Rectal smooth muscle tissue (tissue), 1 donor: ENCODE measurements at regions not wholly inside any gene's neighbourhood (a gene's known extent, or its start where the extent isn't known, plus 50 kb on each side); places are given as distances from the start of the nearest gene placed in this dataset.

Experiments
- H3K27ac ChIP-seq: one replicate; pipeline ENCODE4 v1.7.0; 2013; ENCODE audit warnings: low read depth, low read length, inconsistent platforms
- H3K27me3 ChIP-seq: one replicate; pipeline ENCODE4 v1.7.0; 2013; ENCODE audit warnings: low read length; ENCODE audit not compliant: control insufficient read depth, insufficient read depth
- H3K36me3 ChIP-seq: one replicate; pipeline ENCODE4 v1.7.0; 2013; ENCODE audit warnings: low read length; ENCODE audit not compliant: control insufficient read depth, insufficient read depth
- H3K4me1 ChIP-seq: one replicate; pipeline ENCODE4 v1.7.0; 2013; ENCODE audit warnings: low read length; ENCODE audit not compliant: control insufficient read depth, insufficient read depth
- H3K4me3 ChIP-seq: one replicate; pipeline ENCODE4 v1.7.0; 2013; ENCODE audit warnings: low read length
- H3K9ac ChIP-seq: one replicate; pipeline ENCODE4 v1.7.0; 2013; ENCODE audit warnings: low read length

- no peaks in the 10 kb centered on the region for H3K27me3 ChIP-seq
- H3K9ac ChIP-seq, result no peak overlapping the region
- no peaks in the 10 kb centered on the region for H3K4me1 ChIP-seq
- H3K4me3 ChIP-seq, result no peak overlapping the region
- no peak overlapping the region for H3K27ac ChIP-seq
- H3K36me3 ChIP-seq, result no peaks in the 10 kb centered on the region
Measured at GRCh38 chr3:72093270-72093991, 308.5 kb upstream of the PROK2 start.

- Histone ChIP-seq H3K27me3 (no peaks in the 10 kb centered on the region), H3K9ac (no peak overlapping the region), H3K27ac (no peak overlapping the region), H3K4me3 (no peak overlapping the region), H3K36me3 (no peaks in the 10 kb centered on the region), H3K4me1 (no peaks in the 10 kb centered on the region)
Measured at GRCh38 chr3:72092778-72093177, 307.8 kb upstream of the PROK2 start.

- H3K9ac ChIP-seq, result no peak overlapping the region
- no peaks in the 10 kb centered on the region for H3K36me3 ChIP-seq
- no peaks in the 10 kb centered on the region for H3K4me1 ChIP-seq
- H3K4me3 ChIP-seq, result no peak overlapping the region
- H3K27me3 ChIP-seq, result no peaks in the 10 kb centered on the region
- no peak overlapping the region for H3K27ac ChIP-seq
Measured at GRCh38 chr3:72088486-72089025, 303.6 kb upstream of the PROK2 start.

GRCh38 chr3:72087420-72087819 is 302.5 kb upstream of the PROK2 start:
- H3K4me1 ChIP-seq, result no peaks in the 10 kb centered on the region
- H3K36me3 ChIP-seq, result no peaks in the 10 kb centered on the region
- no peak overlapping the region for H3K4me3 ChIP-seq
- H3K27ac ChIP-seq, result no peak overlapping the region
- H3K9ac ChIP-seq, result no peak overlapping the region
- H3K27me3 ChIP-seq, result no peaks in the 10 kb centered on the region

GRCh38 chr3:72086743-72087087 is 301.8 kb upstream of the PROK2 start:
- no peaks in the 10 kb centered on the region for H3K36me3 ChIP-seq
- H3K27me3 ChIP-seq, result no peaks in the 10 kb centered on the region
- no peak overlapping the region for H3K27ac ChIP-seq
- no peak overlapping the region for H3K9ac ChIP-seq
- no peak overlapping the region for H3K4me3 ChIP-seq
- H3K4me1 ChIP-seq, result no peaks in the 10 kb centered on the region

GRCh38 chr3:72086042-72086742 is 301.2 kb upstream of the PROK2 start:
- no peak overlapping the region for H3K4me3 ChIP-seq
- H3K27me3 ChIP-seq, result no peaks in the 10 kb centered on the region
- no peak overlapping the region for H3K27ac ChIP-seq
- H3K9ac ChIP-seq, result no peak overlapping the region
- no peaks in the 10 kb centered on the region for H3K4me1 ChIP-seq
- H3K36me3 ChIP-seq, result no peaks in the 10 kb centered on the region

GRCh38 chr3:72085036-72085435 is 300.1 kb upstream of the PROK2 start:
- no peaks in the 10 kb centered on the region for H3K4me1 ChIP-seq
- no peak overlapping the region for H3K4me3 ChIP-seq
- no peaks in the 10 kb centered on the region for H3K27me3 ChIP-seq
- H3K9ac ChIP-seq, result no peak overlapping the region
- H3K36me3 ChIP-seq, result no peaks in the 10 kb centered on the region
- H3K27ac ChIP-seq, result no peak overlapping the region

- no peak overlapping the region for H3K9ac ChIP-seq
- no peaks in the 10 kb centered on the region for H3K27me3 ChIP-seq
- H3K4me3 ChIP-seq, result no peak overlapping the region
- H3K27ac ChIP-seq, result peak overlapping the region; percentile 33
- no peaks in the 10 kb centered on the region for H3K36me3 ChIP-seq
- no peaks in the 10 kb centered on the region for H3K4me1 ChIP-seq
Measured at GRCh38 chr3:72082776-72083462, 298.0 kb upstream of the PROK2 start.

GRCh38 chr3:72082186-72082715 is 297.3 kb upstream of the PROK2 start:
- Histone ChIP-seq H3K4me3 (no peak overlapping the region), H3K36me3 (no peaks in the 10 kb centered on the region)

GRCh38 chr3:72081471-72082185 is 296.7 kb upstream of the PROK2 start:
- Histone ChIP-seq H3K27me3 (no peaks in the 10 kb centered on the region), H3K4me3 (no peak overlapping the region), H3K36me3 (no peaks in the 10 kb centered on the region), H3K27ac (no peak overlapping the region), H3K4me1 (no peaks in the 10 kb centered on the region), H3K9ac (no peak overlapping the region)

More at GRCh38 chr3:72082186-72082715, 297.3 kb upstream of the PROK2 start:
- H3K27ac ChIP-seq, result no peak overlapping the region
- no peaks in the 10 kb centered on the region for H3K27me3 ChIP-seq
- no peak overlapping the region for H3K9ac ChIP-seq
- H3K4me1 ChIP-seq, result no peaks in the 10 kb centered on the region

- H3K4me1 ChIP-seq, result no peaks in the 10 kb centered on the region
- no peaks in the 10 kb centered on the region for H3K27me3 ChIP-seq
- H3K9ac ChIP-seq, result no peak overlapping the region
- H3K27ac ChIP-seq, result no peak overlapping the region
- H3K36me3 ChIP-seq, result no peaks in the 10 kb centered on the region
- H3K4me3 ChIP-seq, result no peak overlapping the region
Measured at GRCh38 chr3:72080800-72081199, 295.9 kb upstream of the PROK2 start.

GRCh38 chr3:72080095-72080494 is 295.1 kb upstream of the PROK2 start:
- Histone ChIP-seq H3K4me3 (no peak overlapping the region), H3K27ac (no peak overlapping the region), H3K36me3 (no peaks in the 10 kb centered on the region), H3K9ac (no peak overlapping the region), H3K27me3 (no peaks in the 10 kb centered on the region), H3K4me1 (no peaks in the 10 kb centered on the region)
